Osteocyte (in vitro differentiated cells): ENCODE measurements at regions not wholly inside any gene's neighbourhood (a gene's known extent, or its start where the extent isn't known, plus 50 kb on each side); places are given as distances from the start of the nearest gene placed in this dataset.
A peak's percentile ranks its signal among the peaks of the same experiment; 100 is the strongest.

Experiments used
- DNase-seq: peaks from one replicate; pipeline ENCODE4 v3.0.0; 2021; ENCODE audit warnings: mixed read lengths; ENCODE audit not compliant: unreplicated experiment; ENCODE audit errors: extremely low spot score
- H3K27ac Mint-ChIP-seq: one replicate; pipeline ENCODE4 v1.8.0; 2021; ENCODE audit warnings: mild to moderate bottlenecking, mixed read lengths; ENCODE audit not compliant: unreplicated experiment
- H3K27me3 Mint-ChIP-seq: one replicate; pipeline ENCODE4 v1.8.0; 2021; ENCODE audit warnings: mixed read lengths; ENCODE audit not compliant: unreplicated experiment
- H3K36me3 Mint-ChIP-seq: one replicate; pipeline ENCODE4 v1.8.0; 2021; ENCODE audit warnings: mixed read lengths; ENCODE audit not compliant: unreplicated experiment
- H3K4me1 Mint-ChIP-seq: one replicate; pipeline ENCODE4 v1.8.0; 2021; ENCODE audit warnings: mixed read lengths; ENCODE audit not compliant: unreplicated experiment
- H3K4me3 Mint-ChIP-seq: one replicate; pipeline ENCODE4 v1.8.0; 2021; ENCODE audit warnings: mild to moderate bottlenecking, moderate library complexity, mixed read lengths; ENCODE audit not compliant: unreplicated experiment
- H3K9me3 Mint-ChIP-seq: one replicate; pipeline ENCODE4 v1.8.0; 2021; ENCODE audit warnings: mixed read lengths; ENCODE audit not compliant: unreplicated experiment
- TF ChIP-seq, protein P1 (sequence below): fragments of 200-600 bp; sonication (generic); IDR thresholded peaks from 2 replicates; pipeline ENCODE4 v1.5.0; 2021; ENCODE audit warnings: antibody characterized with exemption, mild to moderate bottlenecking, moderate library complexity

DNA sequence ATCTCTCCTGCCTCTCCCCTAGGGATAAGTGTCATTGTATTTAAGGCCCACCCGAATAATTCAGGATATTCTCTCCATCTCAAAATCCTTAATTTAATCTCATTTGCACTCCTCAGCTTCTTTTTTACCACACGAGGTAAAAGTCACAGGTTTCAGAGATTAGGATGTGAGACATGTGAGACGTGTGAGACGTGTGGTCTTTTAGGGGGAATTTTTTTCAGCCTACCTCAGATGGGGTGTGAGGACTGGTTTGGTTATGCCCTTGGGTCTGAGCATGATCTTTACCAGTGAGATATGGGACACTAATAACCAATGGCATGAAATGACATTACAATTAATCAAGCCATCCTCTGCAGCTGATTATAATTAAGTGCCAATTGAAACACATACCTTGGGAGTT lies 324.2 kb downstream of the BMP2 start:
- no peak for DNase-seq
- Mint-ChIP-seq H3K27me3 (peaks cover 2% of the 10 kb centered on the region), H3K27ac (no peak overlapping the region), H3K4me1 (no peaks in the 10 kb centered on the region), H3K4me3 (no peak overlapping the region), H3K36me3 (no peaks in the 10 kb centered on the region), H3K9me3 (no peaks in the 10 kb centered on the region)
- TF ChIP-seq, protein P1, sequence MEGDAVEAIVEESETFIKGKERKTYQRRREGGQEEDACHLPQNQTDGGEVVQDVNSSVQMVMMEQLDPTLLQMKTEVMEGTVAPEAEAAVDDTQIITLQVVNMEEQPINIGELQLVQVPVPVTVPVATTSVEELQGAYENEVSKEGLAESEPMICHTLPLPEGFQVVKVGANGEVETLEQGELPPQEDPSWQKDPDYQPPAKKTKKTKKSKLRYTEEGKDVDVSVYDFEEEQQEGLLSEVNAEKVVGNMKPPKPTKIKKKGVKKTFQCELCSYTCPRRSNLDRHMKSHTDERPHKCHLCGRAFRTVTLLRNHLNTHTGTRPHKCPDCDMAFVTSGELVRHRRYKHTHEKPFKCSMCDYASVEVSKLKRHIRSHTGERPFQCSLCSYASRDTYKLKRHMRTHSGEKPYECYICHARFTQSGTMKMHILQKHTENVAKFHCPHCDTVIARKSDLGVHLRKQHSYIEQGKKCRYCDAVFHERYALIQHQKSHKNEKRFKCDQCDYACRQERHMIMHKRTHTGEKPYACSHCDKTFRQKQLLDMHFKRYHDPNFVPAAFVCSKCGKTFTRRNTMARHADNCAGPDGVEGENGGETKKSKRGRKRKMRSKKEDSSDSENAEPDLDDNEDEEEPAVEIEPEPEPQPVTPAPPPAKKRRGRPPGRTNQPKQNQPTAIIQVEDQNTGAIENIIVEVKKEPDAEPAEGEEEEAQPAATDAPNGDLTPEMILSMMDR, result no peak

DNA sequence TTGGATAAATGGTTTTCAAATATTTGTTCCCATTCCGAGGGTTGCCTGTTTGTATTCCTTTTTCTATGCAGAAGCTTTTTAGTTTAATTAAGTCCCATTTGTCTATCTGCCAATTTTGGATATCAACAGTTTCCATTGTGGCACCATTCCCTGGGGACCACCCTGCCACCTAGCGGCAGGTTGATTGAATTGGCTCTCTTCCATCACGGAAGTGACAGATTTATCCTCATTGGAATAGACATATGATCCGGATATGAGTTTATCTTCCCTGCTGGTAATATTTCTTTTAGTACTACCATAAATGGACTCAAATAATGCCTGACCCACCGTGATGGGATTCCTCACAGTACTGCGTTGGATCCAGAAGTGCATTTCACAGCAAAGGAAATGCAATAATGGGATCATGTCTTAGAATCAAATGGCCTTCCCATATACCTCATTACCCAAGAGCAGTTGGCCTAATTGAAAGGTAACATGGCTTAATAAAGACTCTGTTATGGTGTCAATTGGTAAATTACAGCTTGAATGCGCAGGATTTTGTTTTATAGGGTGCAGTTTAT lies 327.0 kb downstream of the BMP2 start:
- no peak overlapping the region for H3K27ac Mint-ChIP-seq
- TF ChIP-seq, protein P1, result peak; percentile 39
- no peak for DNase-seq
- H3K9me3 Mint-ChIP-seq, result peaks cover 18% of the 10 kb centered on the region
- H3K27me3 Mint-ChIP-seq, result no peaks in the 10 kb centered on the region
- no peak overlapping the region for H3K4me3 Mint-ChIP-seq
- H3K36me3 Mint-ChIP-seq, result no peaks in the 10 kb centered on the region
- no peaks in the 10 kb centered on the region for H3K4me1 Mint-ChIP-seq

DNA sequence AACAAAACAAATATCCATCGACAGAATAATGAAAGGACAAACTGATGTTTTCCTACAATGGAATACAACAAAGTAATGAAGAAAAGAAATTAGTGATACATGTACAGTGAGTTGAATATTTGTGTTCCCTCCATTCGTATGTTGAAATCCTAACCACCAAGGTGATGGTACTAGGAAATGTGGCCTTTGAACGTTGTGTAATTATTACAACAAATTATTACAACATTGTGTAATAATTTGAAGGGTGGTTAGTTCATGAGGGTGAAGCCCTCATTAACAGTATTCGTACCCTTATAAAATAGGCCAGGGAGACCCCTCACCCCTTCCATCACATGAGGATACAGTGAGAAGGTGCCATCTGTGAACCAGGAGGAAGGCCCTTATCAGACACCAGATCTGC lies 339.4 kb downstream of the BMP2 start:
- H3K4me1 Mint-ChIP-seq, result no peaks in the 10 kb centered on the region
- H3K27ac Mint-ChIP-seq, result no peak overlapping the region
- no peaks in the 10 kb centered on the region for H3K36me3 Mint-ChIP-seq
- H3K9me3 Mint-ChIP-seq, result no peaks in the 10 kb centered on the region
- H3K4me3 Mint-ChIP-seq, result no peak overlapping the region
- DNase-seq, result no peak
- no peaks in the 10 kb centered on the region for H3K27me3 Mint-ChIP-seq
- TF ChIP-seq, protein P1, result no peak

DNA sequence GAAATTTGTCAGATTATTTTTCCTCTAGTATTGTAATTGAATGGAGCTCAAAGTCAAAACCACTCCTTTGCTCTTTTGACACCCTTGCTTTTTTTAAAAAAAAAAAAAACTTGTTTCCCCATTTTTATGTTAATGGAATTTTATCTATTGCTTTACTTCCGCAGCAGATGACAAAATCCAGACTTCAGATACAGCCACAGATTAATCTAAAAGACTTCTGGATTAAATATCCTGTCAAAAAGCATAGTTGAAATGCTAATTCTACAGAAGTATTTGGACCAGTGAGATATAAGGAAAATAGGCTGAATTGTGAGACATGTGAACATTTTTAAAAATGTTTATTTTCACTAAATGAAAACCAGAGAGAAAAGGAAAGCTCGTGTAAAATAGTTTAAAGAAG lies 341.4 kb downstream of the BMP2 start:
- H3K27me3 Mint-ChIP-seq, result peaks cover 1% of the 10 kb centered on the region
- no peaks in the 10 kb centered on the region for H3K4me1 Mint-ChIP-seq
- H3K9me3 Mint-ChIP-seq, result no peaks in the 10 kb centered on the region
- no peaks in the 10 kb centered on the region for H3K36me3 Mint-ChIP-seq
- TF ChIP-seq, protein P1, result no peak
- no peak for DNase-seq
- H3K27ac Mint-ChIP-seq, result no peak overlapping the region
- no peak overlapping the region for H3K4me3 Mint-ChIP-seq

DNA sequence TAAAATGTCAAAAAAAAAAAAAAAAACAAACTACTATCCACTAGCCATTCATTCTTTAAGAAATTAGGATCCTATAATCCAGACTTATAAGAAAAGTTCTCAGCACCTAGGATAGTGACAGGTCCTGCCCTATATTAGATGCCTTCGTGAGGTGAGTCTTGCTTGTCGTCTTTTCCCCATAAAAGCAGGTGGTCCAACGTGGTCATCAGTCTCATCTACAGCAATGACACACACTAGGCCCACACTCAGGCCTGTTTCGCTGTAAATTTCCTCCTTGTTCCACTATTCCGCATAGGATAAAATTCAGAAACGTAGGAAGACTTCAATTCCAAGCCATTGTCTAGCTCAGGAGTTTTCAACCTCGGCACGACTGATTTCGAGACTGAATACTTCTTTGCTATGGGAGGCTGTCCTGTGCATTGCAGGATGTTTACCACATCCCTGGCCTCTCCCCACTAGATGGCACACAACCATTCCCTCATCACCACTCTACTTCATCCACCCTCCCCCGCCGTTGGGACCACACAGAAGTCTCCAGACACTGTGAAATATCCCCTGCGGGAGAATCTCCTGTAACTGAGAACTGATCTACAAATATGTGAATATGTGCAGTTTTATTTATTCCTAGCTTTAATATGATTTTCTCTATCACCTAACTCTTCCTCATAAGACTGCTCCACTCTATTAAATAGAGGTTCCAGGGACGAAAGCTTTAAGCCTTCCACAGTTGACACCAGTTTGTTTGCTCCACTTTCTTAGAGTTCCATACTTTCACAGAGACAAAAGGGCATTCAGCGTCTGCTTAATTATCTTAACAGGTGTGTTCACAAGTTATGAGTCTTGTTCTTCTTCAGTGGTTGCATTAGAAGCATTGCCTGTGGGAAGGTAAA lies 346.3 kb downstream of the BMP2 start:
- Mint-ChIP-seq H3K9me3 (no peaks in the 10 kb centered on the region), H3K36me3 (no peaks in the 10 kb centered on the region), H3K27me3 (peaks cover 7% of the 10 kb centered on the region), H3K4me3 (no peak overlapping the region), H3K27ac (no peak overlapping the region), H3K4me1 (no peaks in the 10 kb centered on the region)
- TF ChIP-seq, protein P1, result peak; percentile 48
- DNase-seq, result no peak
